ENCODE measurements at regions not wholly inside any gene's neighbourhood (a gene's known extent, or its start where the extent isn't known, plus 50 kb on each side); places are given as distances from the start of the nearest gene placed in this dataset.

- no peak for TF ChIP-seq POLR2A (IDR thresholded peaks at IDR 0.05; ENCODE audit: low read depth, low read length)
- TF ChIP-seq TAF1 (IDR thresholded peaks at IDR 0.05; ENCODE audit: low read depth, low read length), result no peak
- no peak for TF ChIP-seq POLR2AphosphoS5 (IDR thresholded peaks at IDR 0.05; ENCODE audit: low read depth, low read length)
- no peak for TF ChIP-seq POU2F2 (IDR thresholded peaks at IDR 0.05; ENCODE audit: low read depth, low read length)
Observed at GRCh38 chr2:180720829-180721228, 259.6 kb upstream of the UBE2E3 start.
